ENCODE measurements at regions not wholly inside any gene's neighbourhood (a gene's known extent, or its start where the extent isn't known, plus 50 kb on each side); places are given as distances from the start of the nearest gene placed in this dataset.

GRCh38 chr12:105874121-105874520 lies 264.6 kb downstream of the NUAK1 start:
- H3K36me3 Mint-ChIP-seq, result no peaks in the 10 kb centered on the region
- TF ChIP-seq CTCF (IDR thresholded peaks at IDR 0.05), result no peak
- H3K27me3 Mint-ChIP-seq (ENCODE audit: low read depth in 2 of 2), result peaks cover 0 to 7% of the 10 kb centered on the region in 2 donors

GRCh38 chr12:105876396-105876927 lies 262.3 kb downstream of the NUAK1 start:
- H3K9me3 Mint-ChIP-seq, result peaks cover 0 to 2% of the 10 kb centered on the region in 2 donors
- no peak overlapping the region for H3K27ac Mint-ChIP-seq
- H3K27me3 ChIP-seq (ENCODE audit: control insufficient read depth, insufficient read depth, low read length), result no peaks in the 10 kb centered on the region
- H3K4me3 Mint-ChIP-seq, result no peak overlapping the region
- no peaks in the 10 kb centered on the region for H3K4me1 Mint-ChIP-seq
- TF ChIP-seq CTCF (IDR thresholded peaks at IDR 0.05), result no peak
- no peaks in the 10 kb centered on the region for H3K9me3 ChIP-seq (ENCODE audit: control insufficient read depth, insufficient read depth, low read length)
- no peaks in the 10 kb centered on the region for H3K36me3 Mint-ChIP-seq
- ATAC-seq (no peak), DNase-seq (no peak)
- no peaks in the 10 kb centered on the region for H3K36me3 ChIP-seq (ENCODE audit: control insufficient read depth, insufficient read depth, low read length)
- intact Hi-C loops (cut with micrococcal nuclease), result no loop called here
- no peak overlapping the region for H3K27ac ChIP-seq (ENCODE audit: low read length)
- H3K4me3 ChIP-seq (ENCODE audit: low read length), result no peak overlapping the region
- H3K4me1 ChIP-seq (ENCODE audit: control insufficient read depth, insufficient read depth, low read length), result no peaks in the 10 kb centered on the region
- no peaks in the 10 kb centered on the region for H3K27me3 Mint-ChIP-seq (ENCODE audit: low read depth in 2 of 2)
- WGBS (ENCODE audit: insufficient coverage), result no CpG with 5 or more reads among the region's 2 CpGs

More at GRCh38 chr12:105874121-105874520, 264.6 kb downstream of the NUAK1 start:
- ATAC-seq (no peak), DNase-seq (no peak)
- Mint-ChIP-seq H3K27ac (no peak overlapping the region), H3K4me3 (no peak overlapping the region), H3K4me1 (no peaks in the 10 kb centered on the region), H3K9me3 (peaks cover 5% of the 10 kb centered on the region in 2 donors)
- H3K4me1 ChIP-seq (ENCODE audit: control insufficient read depth, insufficient read depth, low read length), result no peaks in the 10 kb centered on the region
- intact Hi-C loops (cut with micrococcal nuclease), result no loop called here
- no peaks in the 10 kb centered on the region for H3K9me3 ChIP-seq (ENCODE audit: control insufficient read depth, insufficient read depth, low read length)
- no peaks in the 10 kb centered on the region for H3K27me3 ChIP-seq (ENCODE audit: control insufficient read depth, insufficient read depth, low read length)
- no peaks in the 10 kb centered on the region for H3K36me3 ChIP-seq (ENCODE audit: control insufficient read depth, insufficient read depth, low read length)
- no peak overlapping the region for H3K27ac ChIP-seq (ENCODE audit: low read length)
- H3K4me3 ChIP-seq (ENCODE audit: low read length), result no peak overlapping the region

- WGBS (ENCODE audit: insufficient coverage), result 90% methylated on average over 3 of the region's 3 CpGs
- Histone ChIP-seq H3K27ac (ENCODE audit: low read length) (no peak overlapping the region), H3K4me3 (ENCODE audit: low read length) (no peak overlapping the region), H3K27me3 (ENCODE audit: control insufficient read depth, insufficient read depth, low read length) (no peaks in the 10 kb centered on the region), H3K36me3 (ENCODE audit: control insufficient read depth, insufficient read depth, low read length) (no peaks in the 10 kb centered on the region), H3K4me1 (ENCODE audit: control insufficient read depth, insufficient read depth, low read length) (no peaks in the 10 kb centered on the region), H3K9me3 (ENCODE audit: control insufficient read depth, insufficient read depth, low read length) (no peaks in the 10 kb centered on the region)
- no peaks in the 10 kb centered on the region for H3K36me3 Mint-ChIP-seq
- TF ChIP-seq CTCF (IDR thresholded peaks at IDR 0.05), result no peak
- intact Hi-C loops (cut with micrococcal nuclease), result no loop called here
- H3K27ac Mint-ChIP-seq, result no peak overlapping the region
- ATAC-seq, result no peak
- peaks cover 0 to 2% of the 10 kb centered on the region in 2 donors for H3K9me3 Mint-ChIP-seq
- no peak overlapping the region for H3K4me3 Mint-ChIP-seq
- H3K27me3 Mint-ChIP-seq (ENCODE audit: low read depth in 2 of 2), result peaks cover 0 to 3% of the 10 kb centered on the region in 2 donors
- H3K4me1 Mint-ChIP-seq, result no peaks in the 10 kb centered on the region
- DNase-seq, result no peak
Measured at GRCh38 chr12:105878964-105879363, 259.8 kb downstream of the NUAK1 start.

- 84% methylated on average over 2 of the region's 2 CpGs for WGBS (ENCODE audit: insufficient coverage)
- H3K9me3 ChIP-seq (ENCODE audit: control insufficient read depth, insufficient read depth, low read length), result no peaks in the 10 kb centered on the region
- no peak overlapping the region for H3K4me3 Mint-ChIP-seq
- H3K9me3 Mint-ChIP-seq, result peaks cover 0 to 2% of the 10 kb centered on the region in 2 donors
- H3K36me3 Mint-ChIP-seq, result no peaks in the 10 kb centered on the region
- intact Hi-C loops (cut with micrococcal nuclease), result no loop called here
- no peak overlapping the region for H3K4me3 ChIP-seq (ENCODE audit: low read length)
- no peaks in the 10 kb centered on the region for H3K4me1 Mint-ChIP-seq
- no peak overlapping the region for H3K27ac Mint-ChIP-seq
- TF ChIP-seq CTCF (IDR thresholded peaks at IDR 0.05), result no peak
- no peaks in the 10 kb centered on the region for H3K4me1 ChIP-seq (ENCODE audit: control insufficient read depth, insufficient read depth, low read length)
- H3K27me3 Mint-ChIP-seq (ENCODE audit: low read depth in 2 of 2), result peaks cover 0 to 6% of the 10 kb centered on the region in 2 donors
- no peak overlapping the region for H3K27ac ChIP-seq (ENCODE audit: low read length)
- H3K27me3 ChIP-seq (ENCODE audit: control insufficient read depth, insufficient read depth, low read length), result no peaks in the 10 kb centered on the region
- ATAC-seq, result no peak
- no peak for DNase-seq
- no peaks in the 10 kb centered on the region for H3K36me3 ChIP-seq (ENCODE audit: control insufficient read depth, insufficient read depth, low read length)
Measured at GRCh38 chr12:105880824-105881388, 257.8 kb downstream of the NUAK1 start.

All from natural killer cell (primary cell).